ENCODE measurements at regions not wholly inside any gene's neighbourhood (a gene's known extent, or its start where the extent isn't known, plus 50 kb on each side); places are given as distances from the start of the nearest gene placed in this dataset.
"Not testable (repeated sequence)": the region's sequence is repeated elsewhere in the genome, so short reads cannot be mapped to it uniquely, and the experiment has no call there.

DNA sequence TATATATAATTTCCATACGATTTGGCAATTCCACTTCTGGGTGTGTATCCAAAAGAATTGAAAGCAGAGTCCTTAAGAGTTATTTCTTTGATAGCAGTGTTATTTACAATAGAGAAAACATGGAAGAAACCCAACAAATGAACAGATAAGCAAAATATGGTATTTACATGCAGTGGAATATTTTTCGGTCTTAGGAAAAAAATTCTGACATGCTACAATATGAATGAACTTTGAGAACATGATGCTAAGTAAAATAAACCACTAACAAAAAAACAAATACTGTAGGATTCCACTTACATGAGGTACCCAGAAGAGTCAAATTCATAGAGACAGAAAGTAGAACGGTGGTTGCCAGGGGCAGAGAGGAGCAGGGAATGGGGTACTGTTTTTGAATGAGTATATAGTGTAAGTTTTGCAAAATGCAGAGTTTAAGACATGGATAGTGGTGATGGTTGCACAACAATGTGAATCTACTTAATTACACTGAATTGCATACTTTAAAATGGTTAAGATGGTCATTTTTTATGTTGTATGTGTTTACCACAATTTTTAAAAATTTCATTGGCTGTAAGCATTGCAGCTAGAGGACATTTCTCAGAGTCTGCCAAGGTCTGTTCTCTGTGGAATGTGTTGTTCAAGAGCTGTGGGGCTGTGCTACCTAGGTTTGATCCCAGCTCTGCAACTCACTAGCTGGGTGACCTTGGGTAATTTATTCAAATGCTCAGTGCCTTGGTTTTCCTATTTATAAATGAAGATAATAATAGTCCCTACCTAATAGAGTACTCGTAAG lies 122.1 kb downstream of the MEX3B start:
- intact Hi-C loops (cut with DNase I): no loop called here
- no peaks in the 10 kb centered on the region for H3K27me3 ChIP-seq
- WGBS, 2 donors: 63 to 65% methylated on average over 4 of the region's 4 CpGs
- H3K9me3 ChIP-seq: peaks cover 0 to 41% (median 10%) of the 10 kb centered on the region in 11 donors
- no peak overlapping the region for H3K4me3 ChIP-seq
- peaks cover 0 to 8% (median 0%) of the 10 kb centered on the region in 9 donors for H3K4me1 ChIP-seq
- H3K36me3 ChIP-seq: no peaks in the 10 kb centered on the region
- H3K27ac ChIP-seq: peak overlapping the region in 4 of 10 donors; percentile 4 to 56 (median 38)
- TF ChIP-seq, protein P1, sequence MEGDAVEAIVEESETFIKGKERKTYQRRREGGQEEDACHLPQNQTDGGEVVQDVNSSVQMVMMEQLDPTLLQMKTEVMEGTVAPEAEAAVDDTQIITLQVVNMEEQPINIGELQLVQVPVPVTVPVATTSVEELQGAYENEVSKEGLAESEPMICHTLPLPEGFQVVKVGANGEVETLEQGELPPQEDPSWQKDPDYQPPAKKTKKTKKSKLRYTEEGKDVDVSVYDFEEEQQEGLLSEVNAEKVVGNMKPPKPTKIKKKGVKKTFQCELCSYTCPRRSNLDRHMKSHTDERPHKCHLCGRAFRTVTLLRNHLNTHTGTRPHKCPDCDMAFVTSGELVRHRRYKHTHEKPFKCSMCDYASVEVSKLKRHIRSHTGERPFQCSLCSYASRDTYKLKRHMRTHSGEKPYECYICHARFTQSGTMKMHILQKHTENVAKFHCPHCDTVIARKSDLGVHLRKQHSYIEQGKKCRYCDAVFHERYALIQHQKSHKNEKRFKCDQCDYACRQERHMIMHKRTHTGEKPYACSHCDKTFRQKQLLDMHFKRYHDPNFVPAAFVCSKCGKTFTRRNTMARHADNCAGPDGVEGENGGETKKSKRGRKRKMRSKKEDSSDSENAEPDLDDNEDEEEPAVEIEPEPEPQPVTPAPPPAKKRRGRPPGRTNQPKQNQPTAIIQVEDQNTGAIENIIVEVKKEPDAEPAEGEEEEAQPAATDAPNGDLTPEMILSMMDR (IDR thresholded peaks at IDR 0.05): no peak
- DNase-seq (no peak), ATAC-seq (peak in 7 of 8 donors; percentile 49 to 90 (median 81))

DNA sequence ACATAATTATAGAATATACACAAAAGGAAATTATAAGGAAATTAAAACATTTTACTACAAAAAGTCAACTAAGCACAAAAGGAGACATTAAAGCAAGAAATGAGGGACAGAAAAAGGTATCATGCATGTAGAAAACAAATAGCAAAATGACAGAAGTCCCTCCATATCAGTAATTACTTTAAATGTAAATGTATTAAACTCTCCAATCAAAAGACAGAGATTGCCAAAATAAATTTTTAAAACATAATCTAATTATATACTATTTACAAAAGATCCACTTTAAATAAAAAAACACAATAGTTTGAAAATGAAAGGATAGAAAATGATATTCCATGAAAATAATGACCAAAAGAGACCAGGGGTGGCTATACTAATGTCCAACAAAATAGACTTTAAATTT lies 123.7 kb downstream of the MEX3B start:
- no peak for DNase-seq
- intact Hi-C loops (cut with DNase I): no loop called here
- H3K27ac ChIP-seq: no peak overlapping the region
- no peak for ATAC-seq
- H3K4me3 ChIP-seq: no peak overlapping the region
- H3K36me3 ChIP-seq: no peaks in the 10 kb centered on the region
- H3K4me1 ChIP-seq: peaks cover 0 to 8% (median 0%) of the 10 kb centered on the region in 9 donors
- H3K27me3 ChIP-seq: no peaks in the 10 kb centered on the region
- peaks cover 0 to 57% (median 12%) of the 10 kb centered on the region in 11 donors for H3K9me3 ChIP-seq
- TF ChIP-seq, protein P1 (IDR thresholded peaks at IDR 0.05): no peak

DNA sequence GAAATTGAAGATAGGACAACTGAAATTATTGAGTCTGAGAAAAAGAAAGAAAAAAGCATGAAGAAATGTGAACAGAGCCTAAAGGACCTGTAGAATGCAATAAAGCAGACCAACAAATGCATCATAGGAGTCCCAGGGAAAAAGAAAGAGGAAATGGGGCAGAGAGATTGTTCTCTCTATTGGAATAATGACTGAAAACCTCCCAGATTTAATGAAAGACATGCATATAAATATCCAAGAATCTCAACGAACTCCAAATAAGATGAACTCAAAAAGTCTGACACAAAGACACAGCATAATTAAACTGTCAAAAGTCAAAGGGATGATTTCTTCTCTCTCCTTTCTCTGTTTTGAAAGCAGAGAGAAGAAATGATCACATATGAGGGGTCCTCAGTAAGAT lies 124.7 kb downstream of the MEX3B start:
- Histone ChIP-seq H3K27me3 (no peaks in the 10 kb centered on the region), H3K4me3 (no peak overlapping the region), H3K4me1 (peaks cover 0 to 8% (median 0%) of the 10 kb centered on the region in 9 donors), H3K9me3 (peaks cover 0 to 66% (median 12%) of the 10 kb centered on the region in 11 donors), H3K27ac (no peak overlapping the region), H3K36me3 (no peaks in the 10 kb centered on the region)
- ATAC-seq (no peak), DNase-seq (no peak)
- TF ChIP-seq, protein P1 (IDR thresholded peaks at IDR 0.05): no peak
- WGBS, 2 donors: 69 to 71% methylated on average over 1 of the region's 1 CpG
- intact Hi-C loops (cut with DNase I): no loop called here

DNA sequence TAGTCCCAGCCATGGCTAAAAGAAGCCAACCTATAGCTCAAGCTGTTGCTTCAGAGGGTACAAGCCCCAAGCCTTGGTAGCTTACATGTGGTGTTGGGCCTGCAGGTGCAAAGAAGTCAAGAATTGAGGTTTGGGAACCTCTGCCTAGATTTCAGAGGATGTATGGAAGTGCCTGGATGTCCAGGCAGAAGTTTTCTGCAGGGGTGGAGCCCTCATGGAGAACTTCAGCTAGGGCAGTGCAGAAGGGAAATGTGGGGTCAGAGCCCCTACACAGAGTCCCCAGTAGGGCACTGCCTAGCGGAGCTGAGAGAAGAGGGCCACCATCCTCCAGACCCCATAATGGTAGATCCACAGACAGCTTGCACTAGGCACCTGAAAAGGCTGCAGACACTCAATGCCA lies 127.1 kb downstream of the MEX3B start:
- H3K27me3 ChIP-seq, ATAC-seq, DNase-seq, H3K27ac ChIP-seq, H3K4me3 ChIP-seq, H3K36me3 ChIP-seq: not testable (repeated sequence)
- 90 to 95% methylated on average over 1 of the region's 1 CpG for WGBS, 2 donors
- intact Hi-C loops (cut with DNase I): loop anchor here in 4 of 10 donors (10.0 kb wide), 2 partner anchors 76 to 126 kb away; partner anchors contain the start of gene MEX3B (in 3 of the 4)
- H3K9me3 ChIP-seq: peaks cover 0 to 67% (median 12%) of the 10 kb centered on the region in 11 donors
- H3K4me1 ChIP-seq: peaks cover 0 to 19% (median 16%) of the 10 kb centered on the region in 9 donors

DNA sequence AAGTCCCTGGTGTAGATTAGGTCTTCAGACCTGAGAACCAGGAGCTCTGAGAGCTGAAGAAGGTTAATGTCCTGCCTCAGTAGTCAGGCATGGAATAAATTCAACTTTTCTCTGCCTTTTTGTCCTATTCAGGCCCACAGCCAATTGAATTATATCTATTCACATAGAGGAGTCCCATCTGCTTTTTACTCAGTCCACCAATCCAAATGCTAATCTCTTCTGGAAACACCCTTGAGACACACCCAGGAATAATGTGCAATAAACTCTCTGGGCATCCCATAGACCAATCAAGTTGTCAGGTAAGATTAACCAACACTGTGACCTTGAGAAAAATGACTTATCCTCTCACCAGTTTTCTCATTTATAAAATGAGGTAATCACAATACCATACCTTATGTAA lies 129.4 kb downstream of the MEX3B start:
- H3K27me3 ChIP-seq: no peaks in the 10 kb centered on the region
- ATAC-seq: no peak
- intact Hi-C loops (cut with DNase I): loop anchor here in 4 of 10 donors (10.0 kb wide), 2 partner anchors 78 to 128 kb away; partner anchors contain the start of gene MEX3B (in 3 of the 4)

More for the DNA sequence above, 129.4 kb downstream of the MEX3B start:
- DNase-seq: no peak
- H3K36me3 ChIP-seq: no peaks in the 10 kb centered on the region
- H3K4me1 ChIP-seq: peaks cover 0 to 29% (median 19%) of the 10 kb centered on the region in 9 donors
- no peak overlapping the region for H3K27ac ChIP-seq
- no peak overlapping the region for H3K4me3 ChIP-seq
- TF ChIP-seq, protein P1 (IDR thresholded peaks at IDR 0.05): no peak
- H3K9me3 ChIP-seq: peaks cover 0 to 53% (median 8%) of the 10 kb centered on the region in 11 donors
